ENCODE measurements at regions not wholly inside any gene's neighbourhood (a gene's known extent, or its start where the extent isn't known, plus 50 kb on each side); places are given as distances from the start of the nearest gene placed in this dataset.

DNA sequence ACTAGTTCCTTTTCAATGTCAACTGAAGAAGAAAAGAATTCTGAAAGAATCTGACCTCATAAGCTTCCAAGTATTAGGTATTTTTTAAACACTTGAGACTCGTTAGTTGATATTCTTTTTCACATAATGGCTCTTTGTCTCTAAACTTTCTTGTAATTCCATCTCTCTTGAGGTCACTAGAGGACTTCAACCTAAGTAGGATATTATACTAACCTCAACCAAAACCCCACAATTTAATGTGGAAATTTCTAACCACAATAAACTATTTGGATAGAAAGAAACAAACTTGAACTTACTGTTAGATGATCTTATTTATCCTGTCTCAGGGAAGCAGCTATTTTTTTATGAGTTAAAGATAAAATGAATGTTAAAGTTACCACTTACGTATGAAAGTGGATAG lies 206.9 kb upstream of the FSIP2 start:
- H3K36me3 Mint-ChIP-seq, result no peaks in the 10 kb centered on the region
- Histone ChIP-seq H3K27me3 (no peaks in the 10 kb centered on the region), H3F3A (ENCODE audit: low read depth) (no peaks in the 10 kb centered on the region), H3K9me3 (ENCODE audit: low read depth) (no peaks in the 10 kb centered on the region), H3K27ac (no peak overlapping the region), H3K4me2 (no peak overlapping the region), H3K4me1 (no peaks in the 10 kb centered on the region), H3K9ac (no peak overlapping the region), H3K36me3 (no peaks in the 10 kb centered on the region), H2AFZ (replicated peaks) (no peak overlapping the region), H4K20me1 (ENCODE audit: low read depth) (no peaks in the 10 kb centered on the region), H3K4me3 (no peak overlapping the region), H3K79me2 (ENCODE audit: low read depth) (no peaks in the 10 kb centered on the region)
- no peaks in the 10 kb centered on the region for H3K9me3 Mint-ChIP-seq
- TF ChIP-seq EZH2phosphoT487 (IDR thresholded peaks at IDR 0.05) (no peak), EZH2 (IDR thresholded peaks at IDR 0.05) (no peak)
- TF ChIP-seq, protein P1, sequence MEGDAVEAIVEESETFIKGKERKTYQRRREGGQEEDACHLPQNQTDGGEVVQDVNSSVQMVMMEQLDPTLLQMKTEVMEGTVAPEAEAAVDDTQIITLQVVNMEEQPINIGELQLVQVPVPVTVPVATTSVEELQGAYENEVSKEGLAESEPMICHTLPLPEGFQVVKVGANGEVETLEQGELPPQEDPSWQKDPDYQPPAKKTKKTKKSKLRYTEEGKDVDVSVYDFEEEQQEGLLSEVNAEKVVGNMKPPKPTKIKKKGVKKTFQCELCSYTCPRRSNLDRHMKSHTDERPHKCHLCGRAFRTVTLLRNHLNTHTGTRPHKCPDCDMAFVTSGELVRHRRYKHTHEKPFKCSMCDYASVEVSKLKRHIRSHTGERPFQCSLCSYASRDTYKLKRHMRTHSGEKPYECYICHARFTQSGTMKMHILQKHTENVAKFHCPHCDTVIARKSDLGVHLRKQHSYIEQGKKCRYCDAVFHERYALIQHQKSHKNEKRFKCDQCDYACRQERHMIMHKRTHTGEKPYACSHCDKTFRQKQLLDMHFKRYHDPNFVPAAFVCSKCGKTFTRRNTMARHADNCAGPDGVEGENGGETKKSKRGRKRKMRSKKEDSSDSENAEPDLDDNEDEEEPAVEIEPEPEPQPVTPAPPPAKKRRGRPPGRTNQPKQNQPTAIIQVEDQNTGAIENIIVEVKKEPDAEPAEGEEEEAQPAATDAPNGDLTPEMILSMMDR (IDR thresholded peaks at IDR 0.05), result no peak
- no peak overlapping the region for H3K4me3 Mint-ChIP-seq
- DNase-seq (ENCODE audit: low spot score), result no peak
- H3K27ac Mint-ChIP-seq, result no peak overlapping the region
- H3K4me1 Mint-ChIP-seq, result peaks cover 7% of the 10 kb centered on the region
- no peaks in the 10 kb centered on the region for H3K27me3 Mint-ChIP-seq (ENCODE audit: insufficient read depth, low read depth)

DNA sequence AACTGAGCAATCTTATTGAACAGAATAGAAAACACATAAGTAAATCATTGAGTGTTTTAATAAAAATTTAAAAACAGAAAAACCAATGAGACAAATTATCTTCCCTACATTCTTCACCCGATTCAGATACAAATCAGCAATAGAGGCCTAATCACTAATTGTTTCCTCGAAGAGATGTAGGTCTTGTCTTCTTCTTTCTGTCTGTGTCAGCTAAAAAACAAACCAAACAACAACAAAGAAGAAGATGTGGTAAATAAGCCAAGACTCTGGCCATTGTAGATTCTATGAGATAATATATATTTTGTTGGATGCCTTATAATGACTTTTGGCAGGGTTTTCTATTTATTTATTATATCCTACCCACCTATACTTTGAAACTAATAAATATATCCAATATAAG lies 200.9 kb upstream of the FSIP2 start:
- Histone ChIP-seq H3K9me3 (ENCODE audit: low read depth) (no peaks in the 10 kb centered on the region), H3K27ac (no peak overlapping the region), H3K27me3 (no peaks in the 10 kb centered on the region), H3K4me2 (no peak overlapping the region), H3K4me1 (no peaks in the 10 kb centered on the region), H3K36me3 (no peaks in the 10 kb centered on the region), H3F3A (ENCODE audit: low read depth) (no peaks in the 10 kb centered on the region), H2AFZ (replicated peaks) (no peak overlapping the region), H3K9ac (no peak overlapping the region), H3K79me2 (ENCODE audit: low read depth) (no peaks in the 10 kb centered on the region), H4K20me1 (ENCODE audit: low read depth) (no peaks in the 10 kb centered on the region), H3K4me3 (no peak overlapping the region)
- Mint-ChIP-seq H3K9me3 (no peaks in the 10 kb centered on the region), H3K36me3 (no peaks in the 10 kb centered on the region), H3K27ac (no peak overlapping the region), H3K27me3 (ENCODE audit: insufficient read depth, low read depth) (no peaks in the 10 kb centered on the region), H3K4me3 (no peak overlapping the region), H3K4me1 (peaks cover 5% of the 10 kb centered on the region)
- TF ChIP-seq, protein P1 (IDR thresholded peaks at IDR 0.05), result no peak
- TF ChIP-seq EZH2 (IDR thresholded peaks at IDR 0.05) (no peak), EZH2phosphoT487 (IDR thresholded peaks at IDR 0.05) (no peak)
- no peak for DNase-seq (ENCODE audit: low spot score)

DNA sequence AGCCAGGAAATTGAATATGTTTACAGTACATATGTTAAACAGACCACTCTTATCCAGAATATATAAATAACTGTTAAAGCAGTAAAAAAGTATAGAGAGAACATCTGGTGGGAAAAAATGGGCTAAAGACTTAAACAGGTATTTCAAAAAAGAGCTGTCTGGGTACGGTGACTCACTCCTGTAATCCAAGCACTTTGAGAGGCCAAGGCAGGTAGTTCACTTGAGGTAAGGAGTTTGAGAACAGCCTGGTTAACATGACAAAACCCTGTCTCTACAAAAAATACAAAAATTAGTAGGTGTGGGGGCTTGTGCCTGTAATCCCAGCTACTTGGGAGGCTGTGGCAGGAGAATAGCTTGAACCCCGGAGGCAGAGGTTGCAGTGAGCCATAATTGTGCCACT lies 171.4 kb upstream of the FSIP2 start:
- Histone ChIP-seq H3K79me2 (ENCODE audit: low read depth) (no peaks in the 10 kb centered on the region), H3K4me2 (no peak overlapping the region), H2AFZ (replicated peaks) (no peak overlapping the region), H4K20me1 (ENCODE audit: low read depth) (no peaks in the 10 kb centered on the region), H3K27me3 (no peaks in the 10 kb centered on the region), H3K4me1 (no peaks in the 10 kb centered on the region), H3K27ac (no peak overlapping the region), H3K9me3 (ENCODE audit: low read depth) (no peaks in the 10 kb centered on the region), H3F3A (ENCODE audit: low read depth) (no peaks in the 10 kb centered on the region), H3K9ac (no peak overlapping the region), H3K36me3 (no peaks in the 10 kb centered on the region), H3K4me3 (no peak overlapping the region)
- Mint-ChIP-seq H3K4me1 (no peaks in the 10 kb centered on the region), H3K4me3 (no peak overlapping the region), H3K36me3 (no peaks in the 10 kb centered on the region), H3K27me3 (ENCODE audit: insufficient read depth, low read depth) (peaks cover 2% of the 10 kb centered on the region), H3K9me3 (no peaks in the 10 kb centered on the region), H3K27ac (no peak overlapping the region)
- TF ChIP-seq, protein P1 (IDR thresholded peaks at IDR 0.05), result no peak
- TF ChIP-seq EZH2 (IDR thresholded peaks at IDR 0.05), result no peak
- no peak for TF ChIP-seq EZH2phosphoT487 (IDR thresholded peaks at IDR 0.05)
- DNase-seq (ENCODE audit: low spot score), result no peak

DNA sequence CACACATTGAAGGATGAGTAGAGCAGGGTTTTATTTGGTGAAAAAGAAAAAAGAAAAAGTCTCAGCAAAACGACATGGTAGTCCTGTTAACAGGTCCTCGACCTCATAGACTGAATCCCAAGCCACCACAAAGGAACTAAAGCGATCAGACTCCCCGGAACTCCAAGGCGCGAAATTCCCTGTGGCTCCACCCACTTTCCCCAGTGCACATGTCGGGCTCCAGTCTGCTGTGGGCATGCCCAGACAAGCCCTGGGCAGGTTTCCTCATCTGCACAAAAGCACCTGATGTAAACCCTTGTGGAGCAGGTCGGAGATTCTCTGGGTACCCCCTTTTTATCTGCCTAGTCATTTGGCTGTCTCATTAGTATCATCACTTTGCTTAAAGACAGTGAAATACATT lies 170.7 kb upstream of the FSIP2 start:
- Histone ChIP-seq H3K27ac (no peak overlapping the region), H4K20me1 (ENCODE audit: low read depth) (no peaks in the 10 kb centered on the region), H3K4me3 (no peak overlapping the region), H3F3A (ENCODE audit: low read depth) (no peaks in the 10 kb centered on the region), H3K27me3 (no peaks in the 10 kb centered on the region), H3K4me1 (no peaks in the 10 kb centered on the region), H3K79me2 (ENCODE audit: low read depth) (no peaks in the 10 kb centered on the region), H2AFZ (replicated peaks) (no peak overlapping the region), H3K36me3 (no peaks in the 10 kb centered on the region), H3K4me2 (no peak overlapping the region), H3K9ac (no peak overlapping the region), H3K9me3 (ENCODE audit: low read depth) (no peaks in the 10 kb centered on the region)
- TF ChIP-seq EZH2phosphoT487 (IDR thresholded peaks at IDR 0.05) (no peak), EZH2 (IDR thresholded peaks at IDR 0.05) (no peak)
- TF ChIP-seq, protein P1 (IDR thresholded peaks at IDR 0.05), result no peak
- no peak for DNase-seq (ENCODE audit: low spot score)
- peaks cover 2% of the 10 kb centered on the region for H3K27me3 Mint-ChIP-seq (ENCODE audit: insufficient read depth, low read depth)
- H3K36me3 Mint-ChIP-seq, result no peaks in the 10 kb centered on the region
- no peaks in the 10 kb centered on the region for H3K9me3 Mint-ChIP-seq
- H3K4me1 Mint-ChIP-seq, result no peaks in the 10 kb centered on the region
- H3K27ac Mint-ChIP-seq, result peak overlapping the region; percentile 74
- H3K4me3 Mint-ChIP-seq, result no peak overlapping the region
